ENCODE measurements at regions not wholly inside any gene's neighbourhood (a gene's known extent, or its start where the extent isn't known, plus 50 kb on each side); places are given as distances from the start of the nearest gene placed in this dataset.

DNA sequence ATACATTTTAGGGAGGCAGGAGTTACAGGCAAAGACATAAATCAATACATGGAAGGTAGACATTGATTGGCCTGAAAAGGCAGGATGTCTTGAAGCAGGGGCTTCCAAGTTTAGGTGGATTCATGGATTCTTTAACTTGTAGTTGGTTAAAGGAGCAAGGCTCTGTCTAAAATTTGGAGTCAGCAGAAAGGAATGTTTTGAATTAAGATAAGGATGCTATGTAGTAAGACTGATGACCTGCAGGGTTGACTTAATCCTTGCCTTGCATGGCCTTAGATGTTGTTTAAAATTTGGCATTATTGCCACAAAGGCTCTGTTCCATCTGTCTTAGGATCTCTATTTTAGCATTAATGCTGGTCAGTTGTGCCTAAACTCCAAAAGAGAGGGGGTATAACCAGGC, 171.3 kb downstream of the C5orf15 start:
- no peak for DNase-seq (ENCODE audit: low read depth)

DNA sequence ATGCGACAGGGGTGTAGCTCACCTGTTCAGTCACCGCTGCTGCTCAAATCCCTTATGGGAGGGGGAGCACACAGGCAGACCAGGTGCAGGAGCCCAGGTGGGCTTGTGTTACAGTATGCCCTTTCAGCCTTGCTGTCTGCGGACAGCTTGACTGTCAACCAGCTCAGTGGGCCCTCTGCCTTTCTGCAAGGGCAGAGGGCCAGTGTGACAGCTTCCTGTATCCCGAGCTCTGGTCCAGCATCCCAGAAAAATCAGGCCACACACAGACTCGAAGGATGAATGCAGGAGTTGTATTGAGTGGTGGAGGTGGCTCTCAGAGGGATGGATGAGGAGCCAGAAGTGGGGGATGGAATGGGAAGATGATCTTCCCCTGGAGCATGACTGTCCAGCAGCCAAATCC, 172.2 kb downstream of the C5orf15 start:
- DNase-seq (ENCODE audit: low read depth), result no peak

DNA sequence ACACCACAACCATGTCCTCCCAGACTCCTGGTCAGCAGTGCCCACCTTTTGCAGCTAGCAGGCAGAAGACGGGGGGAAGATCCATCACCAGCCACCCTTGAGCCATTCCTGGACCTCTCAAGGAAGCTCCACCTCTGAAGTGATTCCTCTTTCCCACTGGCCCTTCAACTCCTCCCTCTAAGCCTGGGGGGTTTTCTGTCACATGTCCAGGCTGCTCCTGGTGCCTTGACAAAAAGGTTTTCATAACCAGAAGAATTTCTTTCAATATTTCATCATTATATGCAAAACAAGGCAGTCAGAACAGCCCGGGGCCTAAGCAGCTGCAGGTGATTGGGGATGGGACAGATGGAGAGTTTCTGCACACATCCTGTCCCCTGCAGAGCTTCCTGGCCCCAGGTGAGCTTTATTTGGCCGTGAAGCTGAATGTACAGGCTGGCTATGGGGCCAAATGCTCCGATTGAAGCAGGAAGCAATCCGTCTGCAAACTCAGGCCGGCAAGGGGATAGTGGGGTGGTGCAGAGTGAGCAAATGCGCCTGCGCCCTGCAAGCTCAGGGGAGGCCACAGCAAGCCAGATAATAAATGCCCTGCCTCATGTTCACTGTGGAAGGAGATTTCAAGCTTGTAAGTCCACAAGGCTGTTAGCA, 173.5 kb downstream of the C5orf15 start:
- no peak for DNase-seq (ENCODE audit: low read depth)

DNA sequence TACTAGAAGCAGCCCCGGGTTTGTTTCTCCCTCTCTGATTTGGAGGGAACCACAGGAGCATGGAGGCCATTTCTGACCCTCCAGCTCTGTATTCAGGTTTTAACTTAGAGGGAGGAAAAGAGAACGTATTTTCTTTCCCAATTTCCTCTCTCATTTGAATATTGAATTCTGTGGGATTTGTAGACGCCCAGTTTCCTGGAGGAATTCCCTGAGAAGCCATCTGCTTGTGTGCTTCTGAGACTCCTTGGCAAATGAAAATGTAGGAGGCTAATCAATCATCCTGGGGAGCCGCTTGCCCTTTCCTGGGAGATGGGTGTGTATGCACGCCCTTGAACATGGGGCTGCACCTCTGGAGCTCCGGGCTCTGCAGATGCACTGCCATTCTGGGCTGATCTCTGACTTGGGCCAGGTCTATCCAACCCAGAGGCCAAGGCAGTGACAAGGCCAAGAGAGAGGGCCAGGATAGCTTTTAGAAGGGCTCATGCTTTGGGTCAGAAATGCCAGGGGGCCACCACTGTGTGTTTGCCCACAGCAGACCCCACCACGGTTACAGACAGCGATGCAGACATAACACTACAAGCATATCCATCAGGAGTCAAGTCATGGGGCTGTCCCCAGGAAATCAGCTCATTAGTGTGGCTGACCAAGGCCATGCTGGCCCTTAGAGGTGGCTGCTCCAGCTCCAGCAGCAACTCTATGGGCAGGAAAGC, 174.5 kb downstream of the C5orf15 start:
- no peak for DNase-seq (ENCODE audit: low read depth)

DNA sequence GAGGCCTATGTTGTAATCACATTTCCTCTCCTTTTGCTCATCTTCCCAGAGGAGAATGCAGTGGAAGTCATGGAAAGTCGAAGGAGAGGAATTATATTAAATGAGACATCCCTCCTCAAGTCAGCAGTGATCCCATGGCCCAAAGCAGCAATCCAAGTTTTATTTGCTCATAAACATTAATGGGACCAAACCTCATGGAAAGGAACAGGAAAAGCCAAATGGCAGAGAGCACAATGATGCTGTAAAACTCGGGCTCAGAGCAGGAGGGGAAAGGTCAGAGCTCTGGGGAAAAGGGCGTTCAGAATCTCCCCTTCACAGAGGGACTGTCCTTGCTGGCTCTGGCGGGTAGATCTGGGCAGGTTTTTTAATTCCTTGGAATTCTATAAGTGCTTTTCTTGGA, 175.8 kb downstream of the C5orf15 start:
- no peak for DNase-seq (ENCODE audit: low read depth)

DNA sequence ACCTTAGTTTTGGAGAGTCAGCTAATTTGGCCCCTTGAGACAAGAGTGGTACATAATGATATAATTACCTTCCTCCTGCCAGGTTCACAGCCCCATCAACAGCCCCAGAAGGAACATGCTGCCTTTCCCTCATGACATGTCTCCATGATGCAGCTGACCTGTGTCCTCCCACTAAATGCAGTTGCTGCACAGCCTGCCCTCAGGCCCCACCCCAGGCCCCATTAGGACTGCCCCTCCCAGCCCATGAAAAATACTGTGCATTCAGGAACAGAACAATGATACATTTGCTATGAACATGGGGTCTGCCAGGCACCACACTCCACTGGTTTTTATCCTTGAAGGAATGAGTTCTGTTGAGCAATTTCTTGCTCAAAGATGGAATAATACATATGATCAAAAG, 176.4 kb downstream of the C5orf15 start:
- no peak for DNase-seq (ENCODE audit: low read depth)

DNA sequence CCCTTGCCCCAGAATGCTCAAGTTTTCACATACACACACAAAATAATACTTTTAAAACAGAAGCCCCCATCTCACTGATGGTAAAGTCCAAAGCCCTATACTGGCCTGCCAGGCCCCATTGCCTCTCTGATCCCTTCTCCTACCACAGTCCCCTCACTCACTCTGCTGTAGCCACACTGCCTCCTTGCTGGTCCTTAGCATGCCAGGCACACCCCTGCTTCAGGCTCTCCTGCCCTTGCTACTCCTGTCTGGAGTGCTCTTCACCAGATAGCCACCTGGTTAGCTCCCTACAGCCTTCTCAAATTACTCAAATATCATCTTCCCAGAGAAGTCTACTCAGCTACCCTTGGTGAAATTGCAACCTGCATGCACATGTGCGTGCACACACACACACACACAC, 177.5 kb downstream of the C5orf15 start:
- no peak for DNase-seq (ENCODE audit: low read depth)

DNA sequence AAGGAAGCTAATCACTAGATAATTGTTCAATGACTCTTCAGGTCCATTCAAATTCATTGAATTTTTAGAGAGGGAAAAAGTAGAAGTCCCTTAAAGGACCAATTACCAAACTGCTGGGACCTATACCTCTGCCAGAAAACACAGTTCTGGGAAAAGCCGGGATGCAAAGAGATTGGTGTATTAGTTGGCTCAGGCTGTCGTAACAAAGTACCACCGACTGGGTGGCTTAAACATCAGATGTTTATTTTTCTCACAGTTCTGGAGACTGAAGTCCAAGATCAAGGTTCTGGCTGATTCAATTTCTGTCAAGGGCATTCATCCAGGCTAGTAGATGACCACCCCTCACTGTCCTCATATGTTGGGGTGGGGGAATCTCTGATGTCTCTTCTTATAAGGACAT, 177.1 kb upstream of the FSTL4 start:
- DNase-seq (ENCODE audit: low read depth), result no peak

DNA sequence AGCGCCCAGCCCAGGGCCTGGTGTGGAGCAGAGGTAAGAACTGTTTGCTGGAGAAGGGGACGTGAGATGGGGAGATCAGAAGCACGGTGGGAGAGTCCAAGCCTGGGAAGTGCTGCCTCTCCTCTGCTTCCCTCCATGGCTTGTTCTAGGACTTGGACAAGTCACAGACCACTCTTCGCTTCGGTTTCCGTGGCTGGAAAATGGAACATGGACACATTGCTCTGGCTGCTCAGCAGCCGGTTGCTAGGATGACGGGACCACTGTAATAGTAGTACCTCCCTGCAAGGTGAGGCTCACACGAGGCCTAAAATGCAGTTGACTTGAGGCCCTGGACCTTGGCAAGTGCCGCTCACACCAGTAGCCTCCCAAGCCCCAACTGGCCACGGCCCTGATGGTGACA, 175.8 kb upstream of the FSTL4 start:
- DNase-seq (ENCODE audit: low read depth), result no peak

DNA sequence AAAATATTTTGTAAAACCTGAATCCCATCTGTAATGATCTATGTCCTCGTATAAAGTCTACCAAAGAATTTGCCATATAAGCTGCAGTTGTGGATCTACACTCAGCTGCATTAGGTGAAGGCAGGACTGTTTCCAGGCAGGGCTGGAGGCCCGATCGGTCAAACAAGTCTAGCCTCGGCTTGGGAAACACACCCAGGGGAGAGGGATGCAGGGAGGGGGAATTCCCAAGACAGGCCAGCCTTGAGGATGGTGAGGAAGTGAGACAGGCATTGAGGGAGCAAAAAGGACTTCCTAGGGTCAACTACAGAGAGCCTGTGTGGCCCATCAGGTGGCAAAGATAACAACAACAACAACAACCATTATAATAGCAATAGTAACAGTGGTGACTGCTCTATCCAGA, 174.1 kb upstream of the FSTL4 start:
- DNase-seq (ENCODE audit: low read depth), result no peak

DNA sequence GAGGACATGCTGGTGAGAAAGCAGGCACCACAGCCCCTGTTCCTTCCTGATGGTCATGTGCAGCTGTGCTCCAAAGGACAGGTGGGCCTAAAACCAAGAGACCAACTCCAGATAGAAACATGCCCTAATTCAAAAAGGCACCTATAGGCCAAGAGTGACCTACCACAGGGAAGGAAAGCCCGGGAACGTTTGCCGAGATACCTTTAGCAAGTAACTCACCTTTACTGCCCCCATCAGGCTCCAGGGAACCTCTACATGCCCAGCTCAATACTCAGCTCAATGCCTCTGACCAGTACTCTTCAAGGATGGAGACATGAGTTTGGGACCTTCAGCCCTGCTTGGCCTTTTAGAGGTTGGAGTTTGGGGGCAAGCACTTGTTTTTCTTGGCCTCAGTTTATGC, 172.8 kb upstream of the FSTL4 start:
- DNase-seq (ENCODE audit: low read depth), result no peak

DNA sequence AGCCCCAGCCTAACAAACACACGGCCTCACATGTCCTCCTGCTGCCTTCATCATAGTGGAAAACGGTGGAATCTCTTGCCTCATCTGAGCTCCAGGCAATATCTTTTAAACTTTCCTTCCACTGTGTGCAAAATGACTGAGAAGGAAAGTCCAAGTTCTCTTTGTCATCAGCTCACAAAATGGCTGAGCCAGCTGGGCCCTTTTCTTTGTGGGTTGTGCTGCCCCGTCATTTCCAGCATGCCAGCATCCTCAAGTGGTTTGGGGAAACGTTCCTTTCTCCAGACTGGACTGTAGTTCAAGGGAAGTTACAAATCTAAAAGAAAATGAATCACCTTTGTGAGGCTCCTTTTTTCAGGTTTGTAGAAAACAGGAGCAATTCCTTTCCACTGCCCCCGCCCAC, 171.1 kb upstream of the FSTL4 start:
- DNase-seq (ENCODE audit: low read depth), result no peak

DNA sequence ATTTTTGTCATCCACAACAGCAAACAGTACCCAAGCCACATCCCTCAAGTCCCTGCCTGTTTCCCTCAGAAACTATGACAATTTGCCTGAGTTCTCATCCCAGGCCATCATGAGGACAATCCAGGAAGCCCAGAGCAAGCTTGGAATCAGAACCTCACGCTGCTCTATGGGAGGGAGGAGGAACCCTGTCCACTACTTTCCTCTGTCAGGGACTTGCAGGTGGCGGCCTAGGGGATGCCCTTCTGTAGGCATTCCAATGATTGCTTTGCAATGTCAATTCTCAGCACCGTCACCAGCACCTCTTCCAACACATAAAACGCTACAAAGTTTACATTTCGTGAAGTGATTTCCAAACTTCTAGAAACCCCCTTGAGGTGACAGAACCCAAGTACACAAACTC, 170.4 kb upstream of the FSTL4 start:
- DNase-seq (ENCODE audit: low read depth), result no peak

DNA sequence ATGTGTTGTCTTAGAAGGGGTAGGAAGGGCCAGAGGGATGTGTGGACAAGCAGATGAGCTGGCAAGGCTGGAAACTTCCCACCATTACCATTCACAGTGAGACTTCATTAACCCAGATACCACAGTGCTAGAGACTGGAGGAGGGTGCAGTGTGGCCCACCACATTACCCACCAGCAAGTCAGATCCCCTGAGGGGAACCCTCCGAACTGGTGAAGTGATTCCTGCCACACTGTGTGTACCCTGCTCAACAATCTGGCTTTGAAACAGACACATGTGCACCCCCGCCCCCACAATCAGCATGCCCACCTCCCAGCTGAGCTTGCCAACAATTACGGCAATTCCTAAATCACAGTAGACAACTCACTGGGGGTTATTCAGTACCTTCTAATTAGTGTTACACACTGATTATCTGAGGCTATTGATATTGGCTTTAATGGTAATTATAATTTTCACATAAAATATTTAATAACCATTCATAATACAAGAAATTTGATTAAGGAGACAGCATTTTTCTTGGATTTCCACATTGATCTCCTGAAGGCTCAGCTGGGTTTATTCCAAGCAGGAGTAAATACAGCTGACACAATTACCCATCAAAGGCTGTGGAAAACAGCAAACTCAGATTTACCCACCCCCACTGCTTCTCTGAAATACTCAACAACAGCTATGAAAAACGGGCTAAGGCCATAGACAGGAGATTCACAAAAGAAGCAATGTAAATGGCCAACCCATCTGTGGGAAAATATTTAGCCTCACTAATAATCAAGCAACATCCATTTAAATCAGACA, 169.3 kb upstream of the FSTL4 start:
- DNase-seq (ENCODE audit: low read depth), result no peak

DNA sequence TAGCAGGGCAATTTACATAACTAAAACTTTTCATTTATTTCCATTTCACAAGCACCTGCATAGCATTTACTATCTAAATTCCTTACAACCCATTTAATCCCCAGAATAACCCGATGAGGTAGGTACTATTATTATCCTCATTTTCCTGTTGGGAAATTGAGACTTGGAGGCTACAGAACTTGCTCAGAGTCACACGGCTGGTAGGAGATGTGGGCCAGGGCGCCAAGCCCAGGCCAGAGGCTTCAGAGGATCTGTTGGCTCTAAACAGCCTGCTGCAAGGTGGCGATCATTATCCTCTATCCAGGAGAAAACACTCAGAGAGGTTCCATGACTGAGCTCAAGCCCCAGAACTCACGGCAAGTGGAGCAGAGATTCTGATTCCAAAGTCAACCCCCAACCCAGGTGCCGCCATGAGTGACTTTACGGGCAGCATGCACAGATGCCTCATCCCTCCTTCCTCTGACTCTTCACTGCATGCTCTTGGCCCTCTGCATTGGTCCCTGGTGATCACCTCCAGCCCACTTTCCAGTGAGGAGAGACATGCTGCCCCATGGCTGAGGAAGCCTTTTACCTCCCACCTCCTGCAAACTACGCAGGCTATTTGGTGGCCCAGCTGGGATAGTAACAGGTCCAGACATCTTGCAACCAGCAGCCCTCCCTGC, 168.4 kb upstream of the FSTL4 start:
- no peak for DNase-seq (ENCODE audit: low read depth)

DNA sequence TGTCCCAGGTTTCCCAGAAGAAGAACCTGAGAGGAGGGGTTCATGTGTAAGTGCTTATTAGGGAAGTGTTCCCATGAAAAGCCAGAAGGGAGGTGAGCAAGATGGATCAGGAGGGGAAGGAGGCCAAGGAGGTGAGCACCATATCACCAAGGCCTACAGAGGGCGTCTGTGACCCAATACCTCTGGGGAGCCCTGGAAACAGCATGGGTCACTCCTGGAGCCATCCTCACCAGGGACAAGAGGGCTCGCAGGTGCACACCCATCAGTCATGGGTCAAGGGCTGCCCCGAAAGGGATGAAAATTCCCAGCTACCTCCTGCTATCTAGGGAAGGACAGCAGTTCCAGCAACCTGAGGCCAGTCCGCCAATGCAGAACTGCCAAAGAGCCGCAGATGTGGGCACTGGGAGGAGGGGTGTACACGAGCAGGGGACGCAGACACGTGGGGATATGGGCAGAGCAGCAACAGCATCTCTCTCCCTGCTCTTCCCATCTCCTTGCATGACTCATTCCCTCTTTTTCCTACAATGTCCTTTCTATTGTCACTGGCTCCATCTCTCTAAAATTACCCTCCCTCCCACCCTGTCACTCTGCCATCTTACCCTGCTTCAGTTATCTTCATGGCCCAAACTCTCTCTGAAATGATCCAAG, 167.6 kb upstream of the FSTL4 start:
- DNase-seq (ENCODE audit: low read depth), result no peak

DNA sequence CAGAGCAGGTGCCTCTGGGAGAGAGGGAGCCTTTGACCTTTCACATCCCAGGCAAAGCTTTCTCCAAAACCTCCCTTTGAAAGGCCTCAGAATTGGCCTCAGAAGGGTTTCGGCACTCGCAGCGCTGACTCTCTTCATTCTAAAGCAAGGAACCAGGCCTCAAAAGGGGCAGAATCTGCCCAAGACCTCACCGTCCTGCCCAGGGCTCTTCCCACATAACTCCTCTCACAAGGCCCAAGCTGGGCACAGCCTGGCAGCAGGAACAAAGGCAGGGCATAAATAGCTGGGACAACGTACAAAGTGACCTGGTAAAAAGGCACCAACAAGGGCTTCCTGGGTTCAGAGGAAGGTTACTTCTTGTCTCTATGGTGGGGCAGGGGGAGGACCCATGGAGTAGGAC, 166.3 kb upstream of the FSTL4 start:
- no peak for DNase-seq (ENCODE audit: low read depth)

DNA sequence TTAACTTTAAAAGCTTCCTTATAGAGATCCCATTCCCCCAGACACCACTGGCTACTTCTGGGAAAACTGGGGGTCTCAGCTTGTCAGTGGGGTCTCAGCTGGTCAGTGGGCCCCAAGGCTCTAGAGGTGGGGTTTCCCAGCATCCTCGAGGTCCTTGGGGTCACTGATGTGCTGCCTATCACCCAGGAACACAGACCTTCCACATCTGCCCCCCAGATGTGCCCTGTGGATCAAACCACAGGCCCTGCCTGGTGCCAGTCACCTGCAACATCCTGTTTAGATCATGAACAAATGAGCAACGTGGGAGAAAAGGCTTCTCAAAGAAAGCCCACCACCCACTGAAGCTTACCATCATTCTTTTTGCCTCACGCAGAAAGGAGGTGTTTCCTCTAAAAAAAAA, 165.6 kb upstream of the FSTL4 start:
- DNase-seq (ENCODE audit: low read depth), result no peak

DNA sequence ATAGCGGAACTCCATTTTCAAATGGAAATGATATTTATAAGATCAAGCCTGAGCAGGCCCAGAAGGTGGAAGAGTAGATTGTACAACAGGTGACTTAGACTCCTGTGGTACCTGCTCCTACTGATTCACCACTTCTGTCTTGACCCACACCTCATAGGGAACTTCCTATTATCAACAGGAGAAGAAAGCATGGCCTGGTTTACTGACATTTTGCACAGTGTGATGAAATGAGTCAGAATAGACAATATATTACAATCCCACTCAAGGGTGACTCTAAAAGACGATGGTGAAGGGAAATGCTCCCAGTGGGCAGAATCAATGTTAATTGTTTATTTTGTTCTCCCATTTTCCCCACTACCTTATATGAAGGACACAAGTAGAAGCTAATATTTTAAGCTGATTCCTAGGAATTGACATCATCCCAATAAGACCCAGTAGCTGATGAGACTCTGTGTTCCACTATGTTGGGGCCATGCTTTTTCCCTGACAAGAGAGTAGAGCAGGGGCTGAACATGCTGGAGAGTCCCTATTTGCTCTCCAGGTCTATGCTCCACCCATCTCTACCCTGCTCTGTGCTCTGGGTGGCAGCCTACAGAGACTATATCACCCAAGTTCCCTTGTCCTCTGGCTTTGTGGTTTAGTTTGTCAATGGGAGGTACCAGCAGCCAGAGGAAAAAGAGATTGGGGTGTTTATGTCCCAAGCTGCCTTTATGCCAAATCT, 163.4 kb upstream of the FSTL4 start:
- DNase-seq (ENCODE audit: low read depth), result no peak

DNA sequence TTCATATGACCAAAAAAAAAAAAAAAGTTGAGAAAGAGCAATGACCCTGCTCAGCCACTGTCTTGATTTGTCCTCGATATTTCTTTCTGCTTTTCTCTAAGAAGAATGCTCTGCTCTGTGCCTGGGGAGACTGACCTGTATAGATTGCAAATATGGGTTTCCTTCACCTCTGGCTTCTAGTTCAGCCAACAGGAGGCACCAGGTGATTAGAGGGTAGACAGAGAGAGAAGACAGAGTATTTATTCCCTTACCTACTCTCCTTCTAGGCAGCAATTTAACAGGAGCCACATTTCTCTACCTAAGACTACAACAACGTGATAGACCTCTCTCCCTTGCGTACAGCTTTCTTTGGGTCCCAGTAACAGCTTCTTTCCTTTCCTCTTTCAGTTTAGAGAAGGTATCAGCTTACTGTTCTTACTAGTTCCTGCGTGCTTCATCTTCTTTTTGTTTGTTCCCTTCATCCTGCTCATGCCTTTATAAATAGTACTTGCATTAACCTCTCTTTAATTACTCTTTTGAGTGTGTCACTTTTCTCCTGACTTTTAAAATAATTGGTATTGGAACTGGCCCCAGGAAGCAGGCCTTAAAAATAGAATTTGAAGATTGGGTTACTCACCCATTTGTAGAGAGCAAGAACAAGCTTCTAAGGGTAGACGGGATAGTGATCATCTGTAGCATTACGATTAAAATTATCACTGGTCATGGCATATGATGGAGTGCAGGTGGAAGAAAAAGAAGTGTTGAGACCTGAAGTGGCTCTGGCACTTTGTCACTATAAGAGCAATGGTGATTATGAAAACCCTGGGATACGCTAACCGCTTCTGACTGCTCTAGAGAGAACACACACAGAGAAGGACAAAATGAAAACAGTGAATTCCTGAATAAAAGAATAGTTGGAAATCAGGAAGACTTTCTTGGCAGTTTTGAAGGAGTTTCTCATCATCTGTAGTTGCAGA, 161.2 kb upstream of the FSTL4 start:
- DNase-seq (ENCODE audit: low read depth), result no peak

DNA sequence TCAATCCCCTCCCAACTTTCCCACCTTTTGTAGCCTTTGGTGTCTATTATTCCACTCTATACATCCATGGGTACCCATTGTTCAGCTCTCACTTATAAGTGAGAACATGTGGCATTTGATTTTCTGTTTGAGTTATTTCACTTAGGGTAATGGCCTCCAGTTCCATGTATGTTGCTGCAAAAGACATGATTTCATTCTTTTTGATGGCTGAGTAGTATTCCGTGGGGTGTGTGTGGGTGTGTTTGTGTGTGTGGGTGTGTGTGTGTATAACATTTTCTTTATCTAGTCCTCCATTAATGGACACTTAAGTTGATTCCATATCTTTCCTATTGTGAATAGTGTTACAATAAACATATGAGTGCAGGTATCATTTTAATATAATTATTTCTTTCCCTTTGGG, 157.5 kb upstream of the FSTL4 start:
- no peak for DNase-seq (ENCODE audit: low read depth)
